BLaER1 treated with 17β-estradiol and CSF1 and Interleukin-3, amounts not matched to agents 10 nM and 100 nM (cell line): ENCODE measurements at regions not wholly inside any gene's neighbourhood (a gene's known extent, or its start where the extent isn't known, plus 50 kb on each side); places are given as distances from the start of the nearest gene placed in this dataset.

ENCODE experiments used
- H3K27ac ChIP-seq, 11 experiments: shearing (Covaris generic); formaldehyde crosslinking; 2 replicates each; pipeline ENCODE4 v1.8.1; 2022
- H3K27me3 ChIP-seq, 11 experiments: shearing (Covaris generic); formaldehyde crosslinking; 2 replicates each; pipeline ENCODE4 v1.8.1; 2022
- H3K36me3 ChIP-seq, 11 experiments: shearing (Covaris generic); formaldehyde crosslinking; 2 replicates each; pipeline ENCODE4 v1.8.1; 2022
- H3K4me1 ChIP-seq, 10 experiments: shearing (Covaris generic); formaldehyde crosslinking; 2 replicates each; pipeline ENCODE4 v1.8.1; 2022
- H3K4me2 ChIP-seq, 11 experiments: shearing (Covaris generic); formaldehyde crosslinking; 2 replicates each; pipeline ENCODE4 v1.8.1; 2022
- H3K4me3 ChIP-seq, 10 experiments: shearing (Covaris generic); formaldehyde crosslinking; 2 replicates each; pipeline ENCODE4 v1.8.1; 2022
- H3K9ac ChIP-seq, 11 experiments: shearing (Covaris generic); formaldehyde crosslinking; 2 replicates each; pipeline ENCODE4 v1.8.1; 2022
- H3K9me3 ChIP-seq, 11 experiments: shearing (Covaris generic); formaldehyde crosslinking; replicated peaks in 1 of 11; 2 replicates each; pipeline ENCODE4 v1.8.1; 2022
- H4K20me1 ChIP-seq, 11 experiments: shearing (Covaris generic); formaldehyde crosslinking; 2 replicates each; pipeline ENCODE4 v1.8.1; 2022
- Cebpa-rat ChIP-seq, 11 experiments: shearing (Covaris generic); IDR thresholded peaks; 2 replicates each; pipeline ENCODE4 v1.8.1; 2022

DNA sequence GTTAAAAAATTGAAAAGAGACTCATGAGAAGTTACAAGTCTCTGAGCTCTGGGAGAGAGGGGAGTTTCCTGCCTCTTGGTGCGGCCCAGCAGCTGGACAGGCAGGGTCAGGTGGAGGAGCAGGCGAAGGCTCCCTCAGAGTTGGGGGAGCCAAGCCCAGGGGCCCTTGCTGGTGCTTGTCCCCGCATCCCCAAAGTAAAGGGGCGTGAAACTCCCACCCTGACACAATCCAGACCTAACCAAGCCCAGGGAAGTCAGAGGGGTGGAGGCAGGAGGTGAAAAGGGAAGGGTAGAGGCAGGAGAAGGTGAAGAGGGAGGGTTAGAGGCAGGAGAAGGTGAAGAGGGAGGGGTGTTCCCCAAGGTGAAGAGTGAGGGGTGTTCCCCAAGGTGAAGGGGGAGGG lies 322.8 kb downstream of the GLRX3 start:
- Histone ChIP-seq H4K20me1 (no peaks in the 10 kb centered on the region), H3K4me1 (peaks cover 0 to 37% (median 26%) of the 10 kb centered on the region in 10 experiments; a peak in 16 of 20 replicates), H3K27me3 (no peaks in the 10 kb centered on the region), H3K9me3 (no peaks in the 10 kb centered on the region), H3K4me2 (no peak overlapping the region), H3K27ac (no peak overlapping the region), H3K36me3 (no peaks in the 10 kb centered on the region), H3K4me3 (no peak overlapping the region), H3K9ac (no peak overlapping the region)
- TF ChIP-seq Cebpa-rat (IDR thresholded peaks at IDR 0.05) = no peak

DNA sequence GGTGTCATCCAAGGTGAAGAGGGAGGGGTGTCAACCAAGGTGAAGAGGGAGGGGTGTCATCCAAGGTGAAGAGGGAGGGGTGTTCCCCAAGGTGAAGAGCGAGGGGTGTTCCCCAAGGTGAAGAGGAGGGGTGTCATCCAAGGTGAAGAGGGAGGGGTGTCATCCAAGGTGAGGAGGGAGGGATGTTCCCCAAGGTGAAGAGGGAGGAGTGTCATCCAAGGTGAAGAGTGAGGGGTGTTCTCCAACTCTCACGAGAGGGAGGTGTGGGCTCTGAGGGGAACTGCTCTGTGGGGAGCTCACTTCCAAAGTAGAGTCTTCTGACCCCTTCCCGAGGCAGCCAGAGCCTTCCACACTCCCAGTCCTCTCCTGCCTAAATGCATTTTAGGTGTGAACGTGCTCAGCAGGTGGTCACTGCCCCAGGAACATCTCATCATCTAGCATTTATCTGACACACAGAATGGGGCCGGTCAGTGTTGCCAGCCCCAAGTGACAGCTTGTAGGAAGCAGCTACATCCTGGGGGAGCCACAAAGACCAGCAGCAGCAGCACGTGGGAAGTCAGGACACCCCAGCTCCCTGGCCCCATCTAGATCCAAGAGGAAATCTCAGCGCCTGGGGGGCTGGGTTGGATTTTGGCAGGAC lies 323.8 kb downstream of the GLRX3 start:
- H3K4me2 ChIP-seq = no peak overlapping the region
- H3K4me3 ChIP-seq = no peak overlapping the region
- H3K36me3 ChIP-seq = no peaks in the 10 kb centered on the region
- H3K9ac ChIP-seq = no peak overlapping the region
- H3K27ac ChIP-seq = no peak overlapping the region
- no peaks in the 10 kb centered on the region for H4K20me1 ChIP-seq
- H3K4me1 ChIP-seq = peaks cover 0 to 38% (median 32%) of the 10 kb centered on the region in 10 experiments; a peak in 16 of 20 replicates
- no peak for TF ChIP-seq Cebpa-rat (IDR thresholded peaks at IDR 0.05)
- H3K9me3 ChIP-seq = no peaks in the 10 kb centered on the region
- no peaks in the 10 kb centered on the region for H3K27me3 ChIP-seq

DNA sequence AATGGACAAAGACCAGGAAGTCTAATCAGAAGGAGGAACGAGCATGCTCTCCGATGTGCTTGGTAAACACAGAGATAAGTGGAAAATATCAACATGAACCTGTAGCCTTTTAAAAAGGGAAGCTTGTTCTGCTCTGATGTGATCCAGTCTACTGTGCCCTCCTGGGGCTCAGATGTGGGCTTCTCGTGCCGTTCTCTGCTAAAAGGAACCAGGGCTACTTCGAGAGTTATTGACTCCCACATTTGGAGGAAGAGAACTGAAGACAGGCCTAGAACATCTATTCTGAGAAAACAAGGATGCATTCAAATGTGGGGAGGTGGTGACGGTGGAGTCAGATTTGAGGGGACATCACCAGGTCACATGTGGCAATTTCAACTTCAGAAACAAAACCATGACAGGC lies 325.4 kb downstream of the GLRX3 start:
- Histone ChIP-seq H3K4me1 (peaks cover 6 to 54% (median 45%) of the 10 kb centered on the region in 10 experiments; a peak in 19 of 20 replicates), H3K27me3 (no peaks in the 10 kb centered on the region), H4K20me1 (no peaks in the 10 kb centered on the region), H3K9me3 (no peaks in the 10 kb centered on the region), H3K4me3 (no peak overlapping the region), H3K36me3 (no peaks in the 10 kb centered on the region), H3K27ac (no peak overlapping the region), H3K4me2 (peak overlapping the region in 8 of 11 experiments; percentile 13 to 78 (median 64); a peak in 12 of 22 replicates), H3K9ac (no peak overlapping the region)
- no peak for TF ChIP-seq Cebpa-rat (IDR thresholded peaks at IDR 0.05)

DNA sequence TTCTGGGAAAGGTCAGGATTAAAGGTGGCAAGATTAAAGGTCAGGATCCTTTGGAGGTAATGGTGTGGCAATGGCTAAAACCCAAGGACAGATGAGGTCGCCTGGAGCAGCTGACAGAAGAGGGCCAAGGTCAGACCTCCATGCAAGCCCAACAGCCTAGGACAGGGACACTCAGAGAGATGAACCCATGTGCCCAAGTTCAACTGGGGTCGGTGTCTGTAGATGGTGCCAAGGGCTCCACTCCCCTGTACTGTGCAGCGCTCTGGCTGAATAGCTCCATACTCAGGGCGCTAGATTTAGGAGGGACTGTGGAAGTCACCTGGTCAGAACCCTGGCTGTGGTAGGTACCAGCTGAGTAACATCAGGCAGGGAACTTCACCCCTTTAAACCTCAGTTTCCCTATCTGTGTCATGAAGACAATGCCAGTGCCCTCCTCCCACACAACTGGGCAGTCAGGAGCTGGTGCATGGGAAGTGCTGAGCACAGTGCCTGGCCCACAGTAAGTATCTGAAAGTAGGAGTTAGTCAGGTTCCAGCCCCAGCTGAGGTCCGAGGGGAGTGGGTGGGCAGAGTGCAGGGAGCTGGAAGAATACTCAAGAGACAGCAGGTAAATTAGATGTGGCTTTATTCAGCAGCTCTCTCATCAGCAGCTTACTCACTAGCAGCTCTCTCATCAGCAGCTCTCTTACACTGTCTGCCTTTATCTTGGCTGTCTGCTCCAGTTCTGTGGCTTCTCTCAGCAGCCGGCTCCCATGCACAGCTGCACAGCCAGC lies 327.1 kb downstream of the GLRX3 start:
- no peaks in the 10 kb centered on the region for H3K36me3 ChIP-seq
- H3K4me3 ChIP-seq = no peak overlapping the region
- H3K4me2 ChIP-seq = peak overlapping the region in 8 of 11 experiments; percentile 24 to 85 (median 58); a peak in 15 of 22 replicates
- no peak overlapping the region for H3K9ac ChIP-seq
- H3K27me3 ChIP-seq = no peaks in the 10 kb centered on the region
- H3K27ac ChIP-seq = no peak overlapping the region
- H4K20me1 ChIP-seq = no peaks in the 10 kb centered on the region
- H3K4me1 ChIP-seq = peaks cover 11 to 63% (median 53%) of the 10 kb centered on the region in 10 experiments; a peak in 19 of 20 replicates
- TF ChIP-seq Cebpa-rat (IDR thresholded peaks at IDR 0.05) = no peak
- H3K9me3 ChIP-seq = peaks cover 8 to 14% (median 12%) of the 10 kb centered on the region in 11 experiments; a peak in 21 of 22 replicates

- Histone ChIP-seq H3K9ac (no peak overlapping the region), H3K27ac (no peak overlapping the region), H3K9me3 (peaks cover 14 to 21% (median 18%) of the 10 kb centered on the region in 11 experiments), H4K20me1 (no peaks in the 10 kb centered on the region), H3K36me3 (peaks cover 0 to 5% (median 0%) of the 10 kb centered on the region in 11 experiments; a peak in 1 of 22 replicates), H3K4me1 (peaks cover 11 to 63% (median 53%) of the 10 kb centered on the region in 10 experiments; a peak in 19 of 20 replicates), H3K4me3 (no peak overlapping the region), H3K27me3 (no peaks in the 10 kb centered on the region), H3K4me2 (peak overlapping the region in 8 of 11 experiments; percentile 24 to 85 (median 58); a peak in 15 of 22 replicates)
- TF ChIP-seq Cebpa-rat (IDR thresholded peaks at IDR 0.05) = no peak
Measured at GRCh38 chr10:130463876-130464364, 327.7 kb downstream of the GLRX3 start.

DNA sequence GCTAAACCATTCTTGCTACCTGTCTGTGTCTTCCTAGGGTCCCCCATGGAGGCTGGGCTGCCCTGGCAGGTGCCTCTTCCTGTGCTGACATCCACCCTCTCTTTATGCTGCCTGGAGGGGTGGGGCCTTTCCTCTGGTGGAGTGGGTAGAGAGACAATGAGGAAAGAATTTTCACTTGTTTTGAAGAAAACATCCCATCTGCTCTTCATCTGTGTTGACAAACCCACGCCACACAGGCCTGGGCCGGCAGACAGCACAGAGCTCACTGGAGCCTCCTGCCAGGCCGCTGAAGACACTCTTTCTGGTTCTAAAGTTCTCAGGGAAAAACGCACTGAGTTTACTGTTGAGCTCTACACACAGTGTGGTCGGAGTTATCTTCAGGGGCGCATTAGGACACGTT lies 328.2 kb downstream of the GLRX3 start:
- no peak for TF ChIP-seq Cebpa-rat (IDR thresholded peaks at IDR 0.05)
- Histone ChIP-seq H3K4me3 (no peak overlapping the region), H3K9ac (no peak overlapping the region), H3K36me3 (peaks cover 0 to 6% (median 0%) of the 10 kb centered on the region in 11 experiments; a peak in 1 of 22 replicates), H3K4me1 (peaks cover 11 to 63% (median 53%) of the 10 kb centered on the region in 10 experiments; a peak in 19 of 20 replicates), H3K27me3 (no peaks in the 10 kb centered on the region), H3K4me2 (peak overlapping the region in 8 of 11 experiments; percentile 4 to 85 (median 58); a peak in 11 of 22 replicates), H3K9me3 (peaks cover 19 to 26% (median 23%) of the 10 kb centered on the region in 11 experiments), H4K20me1 (no peaks in the 10 kb centered on the region), H3K27ac (no peak overlapping the region)

- no peaks in the 10 kb centered on the region for H4K20me1 ChIP-seq
- peaks cover 0 to 6% (median 0%) of the 10 kb centered on the region in 11 experiments; a peak in 1 of 22 replicates for H3K36me3 ChIP-seq
- no peaks in the 10 kb centered on the region for H3K27me3 ChIP-seq
- peaks cover 23 to 43% (median 36%) of the 10 kb centered on the region in 11 experiments for H3K9me3 ChIP-seq
- no peak for TF ChIP-seq Cebpa-rat (IDR thresholded peaks at IDR 0.05)
- peak overlapping the region in 8 of 11 experiments; percentile 17 to 75 (median 62); a peak in 15 of 22 replicates for H3K27ac ChIP-seq
- H3K9ac ChIP-seq = peak overlapping the region in 8 of 11 experiments; percentile 3 to 71 (median 53); a peak in 11 of 22 replicates
- H3K4me3 ChIP-seq = peak overlapping the region in 3 of 10 experiments; percentile 25 to 36 (median 27); a peak in 4 of 20 replicates
- peaks cover 11 to 59% (median 53%) of the 10 kb centered on the region in 10 experiments; a peak in 19 of 20 replicates for H3K4me1 ChIP-seq
- H3K4me2 ChIP-seq = peak overlapping the region; percentile 49 to 85 (median 73)
Measured at GRCh38 chr10:130466271-130466997, 330.2 kb downstream of the GLRX3 start.

DNA sequence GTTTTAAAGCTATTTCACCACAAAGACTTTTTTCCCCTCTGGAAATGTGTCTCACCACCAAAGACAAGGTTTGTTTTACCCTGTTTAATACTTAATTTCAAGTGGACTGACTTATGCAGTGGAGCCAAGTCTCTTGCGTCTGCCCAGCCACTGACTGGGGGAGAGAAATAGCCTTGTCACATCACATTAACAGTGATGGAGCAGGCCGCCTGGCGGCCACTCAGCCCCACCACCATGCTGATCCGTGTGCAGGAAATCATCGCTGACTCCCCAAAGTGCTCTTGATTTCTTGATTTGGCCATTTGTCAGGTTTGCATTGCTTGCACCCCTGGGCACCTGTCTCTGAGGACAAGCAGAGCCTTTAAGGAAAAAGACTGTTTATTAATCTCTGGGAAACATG lies 334.1 kb downstream of the GLRX3 start:
- no peak for TF ChIP-seq Cebpa-rat (IDR thresholded peaks at IDR 0.05)
- Histone ChIP-seq H3K9me3 (peaks cover 23 to 47% (median 36%) of the 10 kb centered on the region in 11 experiments), H3K9ac (no peak overlapping the region), H3K4me1 (peaks cover 11 to 31% (median 21%) of the 10 kb centered on the region in 10 experiments; a peak in 19 of 20 replicates), H3K27ac (no peak overlapping the region), H3K27me3 (no peaks in the 10 kb centered on the region), H3K4me3 (no peak overlapping the region), H3K4me2 (no peak overlapping the region), H4K20me1 (no peaks in the 10 kb centered on the region), H3K36me3 (peaks cover 0 to 6% (median 0%) of the 10 kb centered on the region in 11 experiments; a peak in 1 of 22 replicates)
